Adrenal gland (tissue), 5 donors: ENCODE measurements at regions not wholly inside any gene's neighbourhood (a gene's known extent, or its start where the extent isn't known, plus 50 kb on each side); places are given as distances from the start of the nearest gene placed in this dataset.

ENCODE experiments used
- CTCF ChIP-seq, 6 experiments: fragments of 450-650 bp in 4 of 6; fragments of 200-600 bp in 2 of 6; sonication (generic) in 1 of 6; IDR thresholded peaks; 1 replicate in 5 of 6; 2 replicates in 1 of 6; pipeline versions ENCODE4 v1.5.1 to v1.8.0; 2016 to 2021; ENCODE audit warnings: antibody characterized with exemption in 6 of 6, mild to moderate bottlenecking in 2 of 6, moderate library complexity in 1 of 6
- POLR2A ChIP-seq, 2 donors: fragments of 450-650 bp; IDR thresholded peaks; one replicate each; pipeline ENCODE4 v1.6.1; 2017; ENCODE audit warnings: antibody characterized with exemption in 2 of 2, mild to moderate bottlenecking in 2 of 2, moderate library complexity in 1 of 2
- donor health status: DM: no; HTN: no; CAD: no.

- TF ChIP-seq CTCF (IDR thresholded peaks at IDR 0.05) = no peak
- no peak for TF ChIP-seq POLR2A (IDR thresholded peaks at IDR 0.05)
Measured at GRCh38 chr4:42313872-42314271, 83.4 kb upstream of the SHISA3 start.
